Skeletal muscle tissue (tissue), 3 donors: ENCODE measurements at regions not wholly inside any gene's neighbourhood (a gene's known extent, or its start where the extent isn't known, plus 50 kb on each side); places are given as distances from the start of the nearest gene placed in this dataset.

Experiments
- H3K27ac ChIP-seq: one replicate; pipeline ENCODE4 v1.7.0; 2013; ENCODE audit warnings: mild to moderate bottlenecking, low read depth, low read length, inconsistent platforms
- H3K27me3 ChIP-seq, 3 donors: one replicate each; pipeline ENCODE4 v1.7.0; 2013; ENCODE audit warnings: low read length in 3 of 3; ENCODE audit not compliant: control insufficient read depth in 3 of 3, insufficient read depth in 3 of 3
- H3K36me3 ChIP-seq, 3 donors: one replicate each; pipeline ENCODE4 v1.7.0; 2013; ENCODE audit warnings: low read length in 3 of 3; ENCODE audit not compliant: control insufficient read depth in 3 of 3, insufficient read depth in 3 of 3
- H3K4me1 ChIP-seq, 3 donors: one replicate each; pipeline ENCODE4 v1.7.0; 2013; ENCODE audit warnings: low read length in 3 of 3, mild to moderate bottlenecking in 3 of 3; ENCODE audit not compliant: control insufficient read depth in 3 of 3, insufficient read depth in 3 of 3
- H3K4me3 ChIP-seq, 3 donors: one replicate each; pipeline ENCODE4 v1.7.0; 2013; ENCODE audit warnings: low read length in 3 of 3
- H3K9ac ChIP-seq, 3 donors: one replicate each; pipeline ENCODE4 v1.7.0; 2013; ENCODE audit warnings: low read length in 3 of 3, mild to moderate bottlenecking in 3 of 3, moderate library complexity in 2 of 3, low read depth in 1 of 3
- H3K9me3 ChIP-seq, 3 donors: one replicate each; pipeline ENCODE4 v1.7.0; 2013; ENCODE audit warnings: low read length in 3 of 3; ENCODE audit not compliant: control insufficient read depth in 3 of 3
- donor health status: Osteomylitis.

DNA sequence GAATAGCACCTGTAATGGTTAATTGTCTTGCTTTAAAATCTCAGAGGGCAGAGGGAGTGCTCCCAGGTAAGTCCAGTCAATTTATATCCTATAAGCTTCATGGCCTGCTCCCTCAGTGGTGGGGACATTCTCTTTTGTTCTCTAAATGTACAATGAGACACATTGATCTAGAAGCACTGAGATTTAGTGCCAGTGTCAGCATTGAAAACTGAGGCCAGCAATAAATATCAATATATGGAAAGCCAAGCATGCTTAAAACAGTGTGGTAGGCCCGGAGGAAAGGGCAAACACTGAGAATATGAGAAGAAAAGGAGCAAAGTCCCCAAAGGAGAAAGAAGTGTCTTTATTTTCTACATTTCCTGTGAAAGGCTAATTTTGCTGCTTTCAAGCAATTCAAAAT, 68.4 kb upstream of the CCN2 start:
- H3K9me3 ChIP-seq: no peaks in the 10 kb centered on the region
- no peaks in the 10 kb centered on the region for H3K27me3 ChIP-seq
- peaks cover 0 to 3% (median 0%) of the 10 kb centered on the region in 3 donors for H3K4me1 ChIP-seq
- H3K4me3 ChIP-seq: no peak overlapping the region
- no peaks in the 10 kb centered on the region for H3K36me3 ChIP-seq
- no peak overlapping the region for H3K9ac ChIP-seq
- peak overlapping the region; percentile 62 for H3K27ac ChIP-seq

GRCh38 chr6:132017942-132018341, 66.8 kb upstream of the CCN2 start:
- H3K4me3 ChIP-seq: no peak overlapping the region
- no peak overlapping the region for H3K9ac ChIP-seq
- H3K4me1 ChIP-seq: peaks cover 0 to 3% (median 0%) of the 10 kb centered on the region in 3 donors
- no peaks in the 10 kb centered on the region for H3K9me3 ChIP-seq
- no peaks in the 10 kb centered on the region for H3K36me3 ChIP-seq
- H3K27me3 ChIP-seq: no peaks in the 10 kb centered on the region
- no peak overlapping the region for H3K27ac ChIP-seq

- H3K9me3 ChIP-seq: no peaks in the 10 kb centered on the region
- no peak overlapping the region for H3K4me3 ChIP-seq
- no peaks in the 10 kb centered on the region for H3K36me3 ChIP-seq
Measured at GRCh38 chr6:132016396-132016795, 65.2 kb upstream of the CCN2 start.

GRCh38 chr6:132011582-132011981, 60.4 kb upstream of the CCN2 start:
- H3K27ac ChIP-seq: no peak overlapping the region
- peaks cover 0 to 3% (median 0%) of the 10 kb centered on the region in 3 donors for H3K4me1 ChIP-seq
- no peaks in the 10 kb centered on the region for H3K36me3 ChIP-seq
- no peaks in the 10 kb centered on the region for H3K9me3 ChIP-seq
- no peaks in the 10 kb centered on the region for H3K27me3 ChIP-seq
- H3K9ac ChIP-seq: no peak overlapping the region
- no peak overlapping the region for H3K4me3 ChIP-seq

More at GRCh38 chr6:132016396-132016795, 65.2 kb upstream of the CCN2 start:
- Histone ChIP-seq H3K4me1 (peaks cover 0 to 3% (median 0%) of the 10 kb centered on the region in 3 donors), H3K9ac (no peak overlapping the region), H3K27me3 (no peaks in the 10 kb centered on the region), H3K27ac (no peak overlapping the region)

DNA sequence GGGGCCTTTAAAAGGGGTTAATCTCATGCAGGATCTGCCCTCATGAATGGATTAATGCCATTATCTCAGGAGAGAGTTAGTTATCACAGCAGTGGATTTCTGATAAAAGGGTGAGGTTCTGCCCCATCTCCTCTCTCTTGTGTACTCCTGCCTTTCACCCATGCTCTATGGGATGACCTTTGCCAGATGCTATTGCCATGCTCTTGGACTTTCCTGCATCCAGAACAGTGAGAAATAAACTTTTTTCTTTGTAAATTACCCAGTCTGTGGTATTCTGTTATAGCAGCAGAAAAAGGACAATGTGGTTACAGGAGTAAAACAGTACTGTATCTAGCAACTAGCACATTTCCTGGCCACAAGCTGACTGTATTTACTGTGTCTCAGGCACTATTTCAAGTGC, 58.0 kb upstream of the CCN2 start:
- peaks cover 0 to 3% (median 0%) of the 10 kb centered on the region in 3 donors for H3K4me1 ChIP-seq
- no peak overlapping the region for H3K9ac ChIP-seq
- H3K36me3 ChIP-seq: no peaks in the 10 kb centered on the region
- no peaks in the 10 kb centered on the region for H3K27me3 ChIP-seq
- H3K27ac ChIP-seq: no peak overlapping the region
- no peak overlapping the region for H3K4me3 ChIP-seq
- no peaks in the 10 kb centered on the region for H3K9me3 ChIP-seq

DNA sequence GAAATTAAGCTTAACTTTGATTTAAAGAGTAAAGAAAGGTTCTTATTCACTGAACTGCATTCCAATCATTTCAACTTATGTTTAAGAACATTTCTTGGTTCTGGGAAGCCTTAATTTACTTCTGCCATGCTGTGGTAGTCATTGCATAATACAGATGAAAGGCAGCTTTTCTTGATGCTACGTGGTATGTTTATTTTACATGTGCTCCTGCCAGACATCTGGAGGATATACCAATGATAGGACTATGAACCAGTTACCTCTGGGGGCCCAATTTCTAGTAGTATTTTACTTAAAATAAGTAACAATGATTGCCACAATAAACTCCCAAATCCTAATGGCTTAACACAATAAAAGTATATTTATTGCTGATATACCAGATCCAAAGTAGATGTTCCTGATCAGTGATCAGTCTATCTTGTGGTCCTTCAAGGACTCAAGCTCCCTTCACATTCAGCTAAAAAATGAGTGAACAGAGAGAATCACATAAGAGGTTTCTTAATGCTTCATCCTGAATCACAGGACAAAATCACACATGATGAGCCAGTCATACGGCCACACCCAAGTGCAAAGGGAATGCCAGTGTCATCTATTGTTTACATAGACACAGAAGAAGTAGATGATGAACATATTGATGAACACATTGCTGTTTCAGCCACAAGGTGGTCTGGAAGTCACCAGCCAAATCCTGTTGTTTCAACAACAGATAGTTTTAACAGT, 56.5 kb upstream of the CCN2 start:
- Histone ChIP-seq H3K27ac (no peak overlapping the region), H3K9ac (no peak overlapping the region), H3K27me3 (no peaks in the 10 kb centered on the region), H3K4me3 (no peak overlapping the region), H3K36me3 (no peaks in the 10 kb centered on the region), H3K4me1 (peaks cover 0 to 3% (median 0%) of the 10 kb centered on the region in 3 donors), H3K9me3 (no peaks in the 10 kb centered on the region)

DNA sequence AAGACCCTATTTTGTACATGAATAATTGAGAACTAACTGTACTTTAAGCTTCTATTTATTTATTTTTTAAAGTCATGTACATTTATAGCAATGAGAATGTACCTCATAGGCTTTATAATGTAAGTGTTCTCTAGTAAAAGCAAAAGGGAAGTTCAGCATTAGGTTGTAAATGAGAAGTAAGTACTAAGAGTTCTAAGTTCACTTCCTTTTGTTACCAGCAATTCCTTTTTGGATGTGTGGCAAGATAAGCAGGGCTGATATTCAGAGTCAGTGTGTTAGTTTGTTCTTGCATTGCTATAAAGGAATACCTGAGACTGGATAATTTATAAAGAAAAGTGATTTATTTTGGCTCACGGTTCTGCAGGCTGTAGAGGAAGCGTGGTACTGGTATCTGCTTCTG, 54.0 kb upstream of the CCN2 start:
- no peaks in the 10 kb centered on the region for H3K36me3 ChIP-seq
- H3K27me3 ChIP-seq: no peaks in the 10 kb centered on the region
- H3K9ac ChIP-seq: no peak overlapping the region
- H3K4me1 ChIP-seq: no peaks in the 10 kb centered on the region
- no peaks in the 10 kb centered on the region for H3K9me3 ChIP-seq
- H3K4me3 ChIP-seq: no peak overlapping the region
- no peak overlapping the region for H3K27ac ChIP-seq

DNA sequence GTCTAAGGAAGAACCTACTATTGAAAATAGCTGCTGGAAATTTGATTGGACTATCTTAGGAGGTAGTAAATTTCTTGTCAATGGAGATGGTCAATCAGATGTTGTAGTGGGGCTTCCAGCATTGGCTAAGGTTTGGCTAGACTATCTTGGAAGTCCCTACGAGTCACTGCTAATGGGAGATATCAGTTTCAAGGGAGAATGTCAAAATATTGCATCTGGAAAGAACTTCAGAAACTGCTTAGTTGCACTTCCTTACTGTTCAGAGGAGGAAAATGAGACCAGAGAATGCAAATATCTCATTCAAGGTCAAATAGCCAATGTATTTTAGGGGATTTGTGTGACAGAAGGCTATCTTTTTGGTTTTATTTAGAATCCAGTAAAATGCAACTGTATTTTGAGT, 53.5 kb upstream of the CCN2 start:
- Histone ChIP-seq H3K9ac (no peak overlapping the region), H3K9me3 (no peaks in the 10 kb centered on the region), H3K4me1 (no peaks in the 10 kb centered on the region), H3K27me3 (no peaks in the 10 kb centered on the region), H3K4me3 (no peak overlapping the region), H3K36me3 (no peaks in the 10 kb centered on the region), H3K27ac (no peak overlapping the region)

DNA sequence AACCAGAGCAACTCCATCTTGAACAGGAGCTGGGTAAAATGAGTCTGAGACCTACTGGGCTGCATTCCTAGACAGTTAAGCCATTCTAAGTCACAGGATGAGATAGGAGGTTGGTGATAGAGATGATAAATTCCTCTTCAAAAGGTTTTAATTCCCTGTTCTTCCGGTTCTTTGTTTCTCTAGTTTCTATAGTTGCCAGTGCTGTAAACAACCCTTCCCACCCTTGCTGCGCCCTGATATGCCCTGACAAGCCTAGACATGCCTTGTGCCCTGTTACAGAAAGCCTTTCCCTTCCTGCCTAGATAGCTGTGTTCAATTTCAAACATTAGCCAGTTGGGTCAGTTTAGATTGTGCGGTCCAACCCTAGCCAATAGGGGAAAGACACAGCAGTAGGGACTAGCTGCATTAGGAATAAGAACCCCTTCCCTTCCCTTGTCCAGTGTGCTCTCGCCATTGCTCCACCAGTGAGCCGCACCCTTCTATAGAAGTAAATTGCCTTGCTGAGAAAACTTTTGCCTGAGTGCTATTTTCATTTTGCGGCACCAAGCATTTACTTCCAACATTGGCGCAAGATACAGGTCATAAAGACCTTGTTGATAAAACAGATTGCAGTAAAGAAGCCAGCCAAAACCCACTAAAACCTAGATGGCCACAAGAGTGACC, 52.5 kb upstream of the CCN2 start:
- no peak overlapping the region for H3K4me3 ChIP-seq
- H3K27me3 ChIP-seq: no peaks in the 10 kb centered on the region
- no peak overlapping the region for H3K9ac ChIP-seq
- no peaks in the 10 kb centered on the region for H3K36me3 ChIP-seq
- no peaks in the 10 kb centered on the region for H3K9me3 ChIP-seq
- no peaks in the 10 kb centered on the region for H3K4me1 ChIP-seq
- H3K27ac ChIP-seq: no peak overlapping the region
